ENCODE measurements at regions not wholly inside any gene's neighbourhood (a gene's known extent, or its start where the extent isn't known, plus 50 kb on each side); places are given as distances from the start of the nearest gene placed in this dataset.

DNA sequence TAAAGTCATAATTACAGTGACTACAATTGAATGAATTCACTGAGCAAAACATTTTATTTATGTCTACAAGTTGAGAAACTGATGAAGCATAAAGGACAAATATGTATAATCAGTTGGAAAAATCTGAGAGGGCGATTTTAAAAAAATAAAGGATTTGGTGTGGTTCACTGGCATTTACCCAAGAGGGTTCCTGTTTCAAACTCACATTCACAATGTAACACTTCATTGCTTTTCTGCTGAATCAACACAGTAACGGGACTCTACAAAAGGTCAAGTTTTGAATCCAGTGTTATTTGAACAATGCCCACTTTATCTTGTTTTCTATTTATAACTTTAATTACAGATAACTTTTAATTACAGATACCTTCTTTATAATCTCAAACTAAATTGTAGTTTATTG, 138.6 kb downstream of the NUDT12 start:
- Histone ChIP-seq H3K4me3 (ENCODE audit: low read depth, low read length) (no peak overlapping the region), H3K36me3 (ENCODE audit: control insufficient read depth, insufficient read depth, low read length) (no peaks in the 10 kb centered on the region), H3K4me1 (0 out of 2 replicates have a peak, but pooled peaks cover 3% of the 10 kb centered on the region), H3K27me3 (replicated peaks; ENCODE audit: control insufficient read depth, insufficient read depth, low read length) (no peaks in the 10 kb centered on the region), H3K9me3 (no peaks in the 10 kb centered on the region)
- Mint-ChIP-seq H3K4me3 (ENCODE audit: unreplicated experiment) (no peak overlapping the region), H3K27ac (ENCODE audit: unreplicated experiment) (no peak overlapping the region), H3K36me3 (ENCODE audit: insufficient read depth, unreplicated experiment) (no peaks in the 10 kb centered on the region), H3K4me1 (ENCODE audit: low read depth, unreplicated experiment) (no peaks in the 10 kb centered on the region), H3K9me3 (ENCODE audit: unreplicated experiment) (no peaks in the 10 kb centered on the region), H3K27me3 (ENCODE audit: insufficient read depth, unreplicated experiment) (no peaks in the 10 kb centered on the region)
- no TSS peak for BruUV-seq (replicated peaks)
- POLR2A ChIA-PET, result no interaction called here
- no peak for DNase-seq
- CTCF ChIA-PET, result no interaction called here
- TF ChIP-seq, protein P1, sequence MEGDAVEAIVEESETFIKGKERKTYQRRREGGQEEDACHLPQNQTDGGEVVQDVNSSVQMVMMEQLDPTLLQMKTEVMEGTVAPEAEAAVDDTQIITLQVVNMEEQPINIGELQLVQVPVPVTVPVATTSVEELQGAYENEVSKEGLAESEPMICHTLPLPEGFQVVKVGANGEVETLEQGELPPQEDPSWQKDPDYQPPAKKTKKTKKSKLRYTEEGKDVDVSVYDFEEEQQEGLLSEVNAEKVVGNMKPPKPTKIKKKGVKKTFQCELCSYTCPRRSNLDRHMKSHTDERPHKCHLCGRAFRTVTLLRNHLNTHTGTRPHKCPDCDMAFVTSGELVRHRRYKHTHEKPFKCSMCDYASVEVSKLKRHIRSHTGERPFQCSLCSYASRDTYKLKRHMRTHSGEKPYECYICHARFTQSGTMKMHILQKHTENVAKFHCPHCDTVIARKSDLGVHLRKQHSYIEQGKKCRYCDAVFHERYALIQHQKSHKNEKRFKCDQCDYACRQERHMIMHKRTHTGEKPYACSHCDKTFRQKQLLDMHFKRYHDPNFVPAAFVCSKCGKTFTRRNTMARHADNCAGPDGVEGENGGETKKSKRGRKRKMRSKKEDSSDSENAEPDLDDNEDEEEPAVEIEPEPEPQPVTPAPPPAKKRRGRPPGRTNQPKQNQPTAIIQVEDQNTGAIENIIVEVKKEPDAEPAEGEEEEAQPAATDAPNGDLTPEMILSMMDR (IDR thresholded peaks at IDR 0.05; ENCODE audit: insufficient read depth in 1 of 2, low read depth in 1 of 2, low read length in 1 of 2, severe bottlenecking in 1 of 2, unreplicated experiment in 1 of 2), result no peak
- intact Hi-C loops (cut with micrococcal nuclease; ENCODE audit: unreplicated experiment), result no loop called here

DNA sequence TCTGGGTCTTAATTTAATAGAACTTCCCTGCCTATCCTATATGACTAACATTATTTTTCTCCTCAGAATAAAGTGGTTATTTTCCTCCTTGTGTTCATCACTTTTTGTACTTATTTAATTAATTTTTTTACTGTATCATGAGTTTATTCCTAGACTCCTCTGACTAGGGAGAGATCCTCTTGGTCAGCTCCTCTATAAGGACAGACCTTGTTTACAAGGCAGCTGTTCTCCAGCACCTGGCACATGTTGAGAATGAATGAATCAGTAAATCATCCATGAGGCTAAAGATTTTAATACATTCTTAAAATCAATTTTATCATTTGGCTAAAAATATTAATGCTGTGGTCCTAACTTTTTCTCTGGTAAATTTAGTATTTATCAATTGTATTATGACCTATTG, 139.8 kb downstream of the NUDT12 start:
- Mint-ChIP-seq H3K27me3 (ENCODE audit: insufficient read depth, unreplicated experiment) (no peaks in the 10 kb centered on the region), H3K4me3 (ENCODE audit: unreplicated experiment) (no peak overlapping the region), H3K36me3 (ENCODE audit: insufficient read depth, unreplicated experiment) (no peaks in the 10 kb centered on the region), H3K4me1 (ENCODE audit: low read depth, unreplicated experiment) (no peaks in the 10 kb centered on the region), H3K9me3 (ENCODE audit: unreplicated experiment) (no peaks in the 10 kb centered on the region), H3K27ac (ENCODE audit: unreplicated experiment) (no peak overlapping the region)
- no peaks in the 10 kb centered on the region for H3K27me3 ChIP-seq (replicated peaks; ENCODE audit: control insufficient read depth, insufficient read depth, low read length)
- intact Hi-C loops (cut with micrococcal nuclease; ENCODE audit: unreplicated experiment), result no loop called here
- ChIA-PET POLR2A (no interaction called here), CTCF (no interaction called here)
- no peak overlapping the region for H3K4me3 ChIP-seq (ENCODE audit: low read depth, low read length)
- no peaks in the 10 kb centered on the region for H3K36me3 ChIP-seq (ENCODE audit: control insufficient read depth, insufficient read depth, low read length)
- no peak for DNase-seq
- no peaks in the 10 kb centered on the region for H3K9me3 ChIP-seq
- TF ChIP-seq, protein P1 (IDR thresholded peaks at IDR 0.05; ENCODE audit: insufficient read depth in 1 of 2, low read depth in 1 of 2, low read length in 1 of 2, severe bottlenecking in 1 of 2, unreplicated experiment in 1 of 2), result no peak
- no TSS peak for BruUV-seq (replicated peaks)
- 0 out of 2 replicates have a peak, but pooled peaks cover 3% of the 10 kb centered on the region for H3K4me1 ChIP-seq

DNA sequence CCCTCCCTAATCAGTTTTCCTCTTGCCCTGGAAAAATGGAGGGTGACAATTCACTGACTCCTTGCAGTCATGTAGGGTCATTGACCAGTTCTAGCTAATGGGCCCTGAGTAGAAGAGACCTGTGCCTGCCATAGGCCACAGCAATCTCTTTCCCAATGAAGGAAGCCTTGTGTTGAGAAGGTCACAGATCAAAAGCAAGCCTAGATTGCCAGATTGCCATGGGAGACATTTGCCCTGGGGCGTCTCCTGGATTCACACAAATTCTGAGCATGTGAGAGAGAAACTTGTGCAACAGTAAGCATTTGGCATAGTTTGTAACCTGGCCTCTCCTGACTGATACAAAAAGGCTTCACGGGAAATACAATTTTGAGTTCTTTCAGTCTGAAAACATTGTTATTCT, 148.0 kb downstream of the NUDT12 start:
- no peak overlapping the region for H3K4me3 Mint-ChIP-seq (ENCODE audit: unreplicated experiment)
- H3K9me3 ChIP-seq, result no peaks in the 10 kb centered on the region
- peak overlapping the region; percentile 71 for H3K27ac Mint-ChIP-seq (ENCODE audit: unreplicated experiment)
- no peaks in the 10 kb centered on the region for H3K36me3 ChIP-seq (ENCODE audit: control insufficient read depth, insufficient read depth, low read length)
- DNase-seq, result peak; percentile 67 to 81
- CTCF ChIA-PET, result no interaction called here
- intact Hi-C loops (cut with micrococcal nuclease; ENCODE audit: unreplicated experiment), result no loop called here
- H3K4me1 ChIP-seq, result 0 out of 2 replicates have a peak, but pooled peaks cover 3% of the 10 kb centered on the region
- no peaks in the 10 kb centered on the region for H3K9me3 Mint-ChIP-seq (ENCODE audit: unreplicated experiment)
- BruUV-seq (replicated peaks), result no TSS peak
- TF ChIP-seq, protein P1 (IDR thresholded peaks at IDR 0.05; ENCODE audit: insufficient read depth in 1 of 2, low read depth in 1 of 2, low read length in 1 of 2, severe bottlenecking in 1 of 2, unreplicated experiment in 1 of 2), result no peak
- no peaks in the 10 kb centered on the region for H3K36me3 Mint-ChIP-seq (ENCODE audit: insufficient read depth, unreplicated experiment)
- H3K27me3 ChIP-seq (replicated peaks; ENCODE audit: control insufficient read depth, insufficient read depth, low read length), result no peaks in the 10 kb centered on the region
- H3K4me3 ChIP-seq (ENCODE audit: low read depth, low read length), result no peak overlapping the region
- POLR2A ChIA-PET, result no interaction called here
- H3K27me3 Mint-ChIP-seq (ENCODE audit: insufficient read depth, unreplicated experiment), result no peaks in the 10 kb centered on the region
- H3K4me1 Mint-ChIP-seq (ENCODE audit: low read depth, unreplicated experiment), result peaks cover 7% of the 10 kb centered on the region

All from Caco-2 (cell line).